HG03159 (cell line): ENCODE measurements at regions not wholly inside any gene's neighbourhood (a gene's known extent, or its start where the extent isn't known, plus 50 kb on each side); places are given as distances from the start of the nearest gene placed in this dataset.
"Not testable (repeated sequence)": the region's sequence is repeated elsewhere in the genome, so short reads cannot be mapped to it uniquely, and the experiment has no call there.

ENCODE experiments used
- ATAC-seq: cut with Tn5 transposase; IDR thresholded peaks from one replicate; pipeline ENCODE4 v1.9.1; 2021; ENCODE audit warnings: mild to moderate bottlenecking, moderate library complexity; ENCODE audit not compliant: unreplicated experiment

- ATAC-seq: not testable (repeated sequence)
These were observed 61.1 kb downstream of the DEFB131A start for GRCh38 chr4:9505341-9505740.

- ATAC-seq: not testable (repeated sequence)
These were observed 62.5 kb downstream of the DEFB131A start for GRCh38 chr4:9506672-9507071.

GRCh38 chr4:9512941-9513340 is 68.7 kb downstream of the DEFB131A start:
- ATAC-seq: not testable (repeated sequence)

GRCh38 chr4:9519631-9520030 is 75.4 kb downstream of the DEFB131A start:
- ATAC-seq: not testable (repeated sequence)

- not testable (repeated sequence) for ATAC-seq
These were observed 78.7 kb downstream of the DEFB131A start for GRCh38 chr4:9522903-9523302.

- not testable (repeated sequence) for ATAC-seq
These were observed 80.2 kb downstream of the DEFB131A start for GRCh38 chr4:9524406-9524805.

- ATAC-seq: not testable (repeated sequence)
These were observed 88.1 kb downstream of the DEFB131A start for GRCh38 chr4:9532134-9532862.

- ATAC-seq: not testable (repeated sequence)
These were observed 88.6 kb downstream of the DEFB131A start for GRCh38 chr4:9532863-9533192.

- ATAC-seq: not testable (repeated sequence)
These were observed 92.9 kb downstream of the DEFB131A start for GRCh38 chr4:9537101-9537500.

GRCh38 chr4:9539939-9540520 is 95.8 kb downstream of the DEFB131A start:
- not testable (repeated sequence) for ATAC-seq

- ATAC-seq: not testable (repeated sequence)
These were observed 97.2 kb downstream of the DEFB131A start for GRCh38 chr4:9541388-9541915.

- ATAC-seq: not testable (repeated sequence)
These were observed 100.6 kb downstream of the DEFB131A start for GRCh38 chr4:9544851-9545250.

GRCh38 chr4:9547470-9547869 is 103.3 kb downstream of the DEFB131A start:
- not testable (repeated sequence) for ATAC-seq

GRCh38 chr4:9556076-9556475 is 111.9 kb downstream of the DEFB131A start:
- not testable (repeated sequence) for ATAC-seq

GRCh38 chr4:9577869-9578268 is 133.7 kb downstream of the DEFB131A start:
- ATAC-seq: not testable (repeated sequence)

GRCh38 chr4:9582880-9583279 is 138.7 kb downstream of the DEFB131A start:
- not testable (repeated sequence) for ATAC-seq

GRCh38 chr4:9592010-9592409 is 147.8 kb downstream of the DEFB131A start:
- ATAC-seq: no peak

- ATAC-seq: no peak
These were observed 150.7 kb downstream of the DEFB131A start for GRCh38 chr4:9594948-9595347.

- ATAC-seq: not testable (repeated sequence)
These were observed 151.3 kb downstream of the DEFB131A start for GRCh38 chr4:9595531-9595930.

- ATAC-seq: no peak
These were observed 155.1 kb downstream of the DEFB131A start for GRCh38 chr4:9599266-9599665.

- no peak for ATAC-seq
These were observed 156.0 kb downstream of the DEFB131A start for GRCh38 chr4:9600246-9600645.

- ATAC-seq: no peak
These were observed 158.2 kb downstream of the DEFB131A start for GRCh38 chr4:9602389-9602914.
